Activated naive CD8-positive, alpha-beta T cell treated with anti-CD3 and anti-CD28 coated beads, Interleukin-2, amount 50 U/mL, for 16 hours (primary cell): ENCODE measurements at regions not wholly inside any gene's neighbourhood (a gene's known extent, or its start where the extent isn't known, plus 50 kb on each side); places are given as distances from the start of the nearest gene placed in this dataset.

Experiments
- DNase-seq: peaks from one replicate; pipeline ENCODE4 v3.0.0-alpha.2; 2020; ENCODE audit warnings: low read depth, low spot score

DNA sequence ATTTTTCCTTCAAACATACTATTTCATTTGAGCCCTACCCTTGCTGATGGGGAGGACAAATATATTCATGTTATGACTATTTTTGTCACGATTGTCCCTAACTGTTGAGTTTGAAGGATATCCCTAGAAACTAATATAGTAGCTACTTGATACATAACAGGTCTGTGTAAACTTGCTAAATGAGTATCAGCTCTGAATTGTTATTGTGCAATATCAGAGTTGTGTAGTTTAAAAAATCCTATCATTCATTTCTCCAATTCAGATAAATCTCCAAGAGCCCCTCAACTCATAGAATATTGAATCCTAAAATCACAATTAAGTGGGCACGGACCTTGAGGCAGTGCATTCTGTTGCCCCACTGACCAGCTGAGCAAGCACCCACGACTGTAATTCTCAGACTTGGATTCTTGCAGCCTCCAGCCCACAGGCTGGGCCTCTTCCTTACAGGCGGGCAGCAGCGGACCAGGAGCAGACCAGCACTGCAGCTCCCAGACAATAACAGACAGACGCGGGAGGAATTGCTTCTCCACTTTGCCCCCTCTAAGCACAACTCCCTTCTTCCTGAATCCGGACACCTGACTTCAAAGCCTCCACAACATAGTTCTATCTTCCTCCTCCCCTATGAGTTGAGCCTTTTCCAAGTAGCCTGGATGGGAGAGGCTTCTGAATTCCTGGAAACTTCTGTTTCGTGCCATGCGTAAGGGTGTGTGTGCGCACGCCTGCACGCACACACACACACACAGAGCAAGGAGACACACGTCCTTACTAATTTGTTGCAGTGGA lies 337.6 kb upstream of the ARGLU1 start:
- DNase-seq: no peak

DNA sequence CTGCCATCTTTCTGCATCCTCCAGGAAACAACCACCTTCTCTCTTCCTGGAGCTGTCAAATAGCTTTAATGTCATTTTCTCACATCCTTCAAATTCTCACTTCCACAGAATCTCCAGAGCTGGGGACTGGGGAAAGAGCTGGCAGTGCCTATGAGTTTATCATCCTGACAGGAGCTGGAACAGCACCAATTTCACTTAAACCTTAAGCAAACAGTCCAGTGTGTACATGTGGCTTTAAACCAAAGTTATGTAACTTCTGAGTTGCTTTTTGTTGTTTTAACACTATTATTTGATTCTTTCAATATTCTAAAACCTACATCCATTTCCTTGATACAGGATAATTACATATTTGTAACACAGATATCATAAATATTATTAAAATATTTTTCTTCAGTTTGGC lies 331.5 kb upstream of the ARGLU1 start:
- no peak for DNase-seq

DNA sequence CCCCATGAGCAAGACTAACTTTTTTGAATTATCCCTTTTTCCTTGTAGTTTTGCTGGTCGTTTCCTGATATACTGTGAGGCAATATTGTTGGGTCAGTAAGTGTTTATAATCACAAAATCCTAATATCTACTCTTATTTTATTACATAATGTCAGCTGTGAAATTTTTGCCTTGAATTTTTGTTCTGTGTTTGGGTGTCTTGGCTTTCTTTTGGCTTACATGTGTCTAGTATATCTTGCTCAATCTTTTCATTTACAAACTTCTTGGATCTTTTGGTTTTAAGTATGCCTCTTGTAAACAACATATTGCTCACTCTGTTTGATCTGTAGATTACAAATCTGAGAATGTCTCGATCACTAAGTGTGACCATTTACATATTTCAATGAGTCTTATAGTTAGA lies 330.3 kb upstream of the ARGLU1 start:
- DNase-seq: no peak

DNA sequence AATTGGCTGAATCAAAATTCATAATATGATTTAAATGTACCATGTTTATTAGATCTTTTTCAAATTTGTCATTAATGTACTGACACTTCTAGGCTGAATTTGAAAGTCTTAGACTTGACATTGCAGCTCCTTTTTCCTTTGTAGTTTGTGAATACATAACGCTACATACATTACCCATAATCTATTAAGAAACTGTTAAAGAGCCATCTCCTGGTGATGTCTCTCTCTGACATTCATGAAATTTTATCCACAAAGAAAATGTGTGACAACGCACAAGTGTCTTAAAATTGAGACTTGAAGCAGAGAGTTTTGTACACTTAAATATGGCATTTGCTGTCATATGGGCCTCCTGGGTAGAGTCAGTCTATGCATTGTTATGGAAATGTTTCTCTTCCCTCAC lies 320.2 kb upstream of the ARGLU1 start:
- DNase-seq: no peak

DNA sequence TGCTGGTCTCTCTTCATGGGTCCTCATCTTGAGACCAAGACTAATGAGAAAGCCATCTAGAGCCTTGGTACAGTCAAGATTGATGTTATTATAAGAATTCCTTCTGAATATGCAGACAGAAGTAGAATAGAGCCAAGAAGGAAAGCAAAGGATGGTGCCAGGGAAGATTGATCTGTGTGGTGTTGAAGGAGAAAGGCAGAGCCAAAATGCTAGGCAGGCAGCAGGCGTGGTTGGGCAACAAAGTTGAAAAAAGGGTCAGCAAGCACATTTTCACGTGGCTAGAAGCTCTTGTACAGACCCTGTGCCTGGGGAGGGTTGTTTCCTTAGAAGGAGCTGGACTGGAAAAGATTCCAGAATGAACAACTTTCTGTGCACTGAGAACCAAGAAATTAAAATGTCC lies 319.7 kb upstream of the ARGLU1 start:
- no peak for DNase-seq

DNA sequence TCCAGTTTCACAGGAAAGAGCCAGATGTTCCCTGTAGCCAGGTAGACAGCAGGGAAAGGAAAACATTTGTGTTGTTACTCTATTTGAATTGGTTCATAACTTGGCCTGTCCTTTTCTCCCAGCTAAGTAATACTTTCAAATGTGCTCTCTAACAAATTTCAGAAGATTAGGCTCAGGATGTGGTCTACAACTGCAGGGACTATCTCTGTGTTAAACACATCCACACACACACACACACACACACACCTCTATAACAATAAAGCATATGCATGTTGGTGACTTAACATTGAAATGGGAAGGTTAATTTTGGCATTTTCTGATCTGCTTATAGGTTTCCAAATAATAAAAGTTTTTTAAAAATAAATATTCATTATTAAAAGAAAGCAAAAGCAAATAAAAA lies 316.0 kb upstream of the ARGLU1 start:
- DNase-seq: no peak

DNA sequence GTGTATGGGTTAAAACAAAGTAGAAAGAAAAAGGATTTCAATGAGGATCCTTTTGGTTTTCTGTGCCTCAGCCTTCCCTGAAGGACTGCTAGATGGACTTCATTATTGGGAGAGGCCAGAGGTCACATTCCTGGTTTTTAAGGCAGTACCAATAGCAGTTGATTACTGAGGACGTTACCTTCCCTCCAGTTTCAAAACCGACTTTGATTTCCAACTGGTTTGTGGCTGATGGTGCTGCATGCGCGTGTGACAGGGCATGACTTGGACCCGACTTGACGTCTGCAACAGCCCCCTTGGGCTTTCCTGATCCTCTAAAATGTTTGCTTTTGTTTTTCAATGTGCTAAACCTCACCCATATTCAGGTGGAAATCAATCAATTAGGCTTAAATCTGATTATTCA lies 314.3 kb upstream of the ARGLU1 start:
- DNase-seq: no peak

DNA sequence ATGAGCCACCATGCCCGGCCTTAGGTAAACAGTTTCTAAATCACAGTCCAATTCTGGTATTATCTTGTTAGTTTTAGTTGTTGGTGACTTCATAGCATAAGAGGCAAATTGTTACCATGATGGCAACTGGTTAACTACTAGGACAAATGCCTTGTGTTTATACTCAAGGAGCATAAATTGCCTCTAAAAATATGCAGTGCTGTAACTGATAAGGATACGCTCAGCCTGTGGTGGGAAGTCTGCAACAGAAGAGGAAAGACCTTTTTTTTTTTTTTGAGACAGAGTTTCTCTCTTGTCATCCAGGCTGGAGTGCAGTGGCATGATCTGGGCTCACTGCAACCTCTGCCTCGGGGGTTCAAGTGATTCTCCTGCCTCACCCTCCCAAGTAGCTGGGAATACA lies 311.9 kb upstream of the ARGLU1 start:
- DNase-seq: no peak

DNA sequence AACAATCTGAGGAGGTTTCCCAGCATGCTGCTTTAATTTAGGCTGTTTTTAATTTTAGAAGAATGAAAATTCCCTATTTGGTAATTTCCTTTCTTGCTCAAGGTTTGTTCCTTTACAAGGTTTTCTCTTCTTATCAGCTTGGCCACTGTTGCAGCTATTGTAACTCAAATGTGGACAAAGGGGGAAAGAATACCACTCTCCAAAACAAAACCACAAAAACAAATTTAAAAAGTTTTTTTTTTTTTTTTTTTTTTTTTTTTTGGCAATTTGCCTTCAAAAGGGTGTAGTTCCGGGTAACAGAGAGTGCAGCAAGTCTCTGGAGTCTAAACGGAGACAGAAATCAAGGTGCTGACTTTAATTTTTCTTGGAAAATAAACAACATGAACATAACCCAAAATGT lies 306.4 kb upstream of the ARGLU1 start:
- DNase-seq: no peak

DNA sequence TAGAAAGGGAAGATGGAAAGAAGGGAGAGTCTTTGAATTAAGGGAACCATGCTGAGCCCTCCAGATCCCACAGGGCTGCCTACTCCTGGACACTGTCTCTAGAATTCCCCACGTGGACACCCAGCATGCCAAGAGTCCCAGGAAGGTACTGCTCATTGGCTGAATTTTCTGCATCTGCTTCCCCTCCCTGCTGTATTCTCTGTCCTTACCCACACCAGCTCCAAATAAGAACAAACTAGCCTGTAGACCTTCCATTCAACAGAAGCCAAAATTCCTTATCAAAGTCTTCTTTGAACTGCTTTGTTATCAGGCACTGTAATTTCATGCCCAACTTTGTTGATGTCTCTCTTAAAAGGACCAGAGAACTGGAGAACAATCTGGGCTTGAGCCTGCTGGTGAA lies 305.9 kb upstream of the ARGLU1 start:
- no peak for DNase-seq

DNA sequence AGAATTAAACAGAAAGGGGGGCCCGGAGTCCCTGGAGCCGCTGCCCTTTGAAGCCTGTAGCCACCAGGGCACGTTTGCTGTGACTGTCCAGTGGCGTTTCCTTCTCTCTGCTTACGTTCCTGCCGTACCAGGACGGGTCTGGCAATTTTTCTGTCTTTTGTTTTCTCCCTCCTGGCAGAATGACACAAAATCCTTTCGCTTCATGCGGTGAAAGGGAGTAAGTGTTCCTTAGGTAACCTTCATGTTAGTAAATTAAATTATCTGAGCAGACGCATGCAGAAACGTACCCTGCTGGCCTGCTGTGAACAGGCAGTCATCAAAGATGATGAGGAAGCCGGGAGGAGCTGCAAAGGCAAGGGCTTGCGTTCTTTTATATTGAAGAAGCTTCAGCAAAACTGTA lies 299.3 kb upstream of the ARGLU1 start:
- no peak for DNase-seq

DNA sequence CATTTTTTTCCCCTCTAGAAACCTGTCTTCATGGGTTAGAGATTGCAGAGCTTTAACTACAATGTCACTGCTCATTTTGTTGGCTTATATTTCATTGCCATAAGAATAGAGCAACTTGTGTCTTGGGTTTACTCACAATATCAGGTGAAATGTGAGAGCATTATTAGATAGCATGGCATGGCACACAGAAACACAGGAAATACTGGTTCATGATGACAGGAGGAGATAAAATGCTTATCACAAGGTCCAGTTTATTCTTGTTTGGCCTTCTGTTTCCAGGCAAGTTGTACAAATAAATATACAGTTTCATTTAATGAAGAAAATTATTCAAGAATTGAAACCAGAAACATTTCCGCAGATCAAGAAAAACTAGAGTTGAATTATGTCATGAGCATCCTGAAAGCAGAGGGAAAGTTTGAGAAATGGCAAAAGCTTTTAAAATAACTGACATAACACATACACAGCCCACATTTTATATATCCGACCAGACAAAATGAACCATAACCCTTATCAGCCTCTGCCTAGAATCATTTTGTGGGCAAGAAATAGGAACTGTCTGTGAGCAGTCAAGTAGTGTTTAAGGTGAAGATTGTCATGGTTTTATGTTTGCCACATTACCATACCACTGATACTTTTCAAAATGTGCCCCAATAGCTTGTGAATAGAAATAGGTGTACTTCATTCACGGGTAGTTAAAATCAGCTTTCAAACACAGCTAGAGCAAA lies 297.9 kb upstream of the ARGLU1 start:
- no peak for DNase-seq

DNA sequence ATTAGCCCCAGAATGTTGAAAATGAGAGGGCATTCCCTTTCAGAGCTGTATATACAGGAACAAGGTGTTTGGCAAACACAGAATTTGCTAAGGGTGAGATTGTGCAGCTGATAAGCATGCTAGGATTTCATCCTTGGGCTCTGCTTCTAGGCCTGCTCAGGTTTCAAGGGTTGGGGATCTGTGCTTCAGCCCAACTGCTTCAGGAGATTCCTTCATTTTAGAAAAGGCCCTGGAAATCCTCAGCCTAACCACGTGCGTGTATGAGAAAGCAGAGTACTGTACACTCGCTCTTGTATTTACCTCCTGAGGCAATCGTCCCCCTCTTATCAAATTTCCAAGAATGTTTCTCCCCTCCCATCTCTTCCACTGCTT lies 291.6 kb upstream of the ARGLU1 start:
- no peak for DNase-seq

DNA sequence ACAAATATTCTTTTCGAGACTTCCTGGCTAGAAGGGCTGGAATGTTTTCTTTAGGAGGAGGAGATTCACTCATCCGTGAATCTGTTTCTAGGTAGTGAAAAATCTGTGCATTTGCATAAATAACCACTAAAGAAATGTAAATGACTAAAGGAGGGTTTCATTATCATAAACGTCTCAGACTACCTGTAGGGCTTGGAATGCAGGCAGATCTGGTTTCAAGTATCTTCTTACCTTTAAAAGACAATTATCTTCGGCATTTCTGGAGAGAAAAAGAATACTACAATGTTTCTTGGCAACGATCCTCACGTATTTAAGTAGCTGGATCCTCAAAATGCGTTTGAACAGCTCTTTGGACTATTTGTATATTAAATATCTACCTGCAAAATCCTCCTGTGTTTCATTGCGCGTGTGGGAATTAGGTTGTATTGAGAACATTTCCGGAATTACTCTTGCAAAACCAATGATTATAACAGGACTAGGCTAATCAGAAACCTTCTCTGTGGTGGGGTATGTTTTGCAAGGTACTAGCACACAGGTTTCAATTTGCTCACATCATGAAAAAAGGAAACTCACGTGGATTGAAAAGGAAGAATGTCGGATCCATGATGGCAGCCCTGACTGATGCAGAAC lies 291.1 kb upstream of the ARGLU1 start:
- no peak for DNase-seq

DNA sequence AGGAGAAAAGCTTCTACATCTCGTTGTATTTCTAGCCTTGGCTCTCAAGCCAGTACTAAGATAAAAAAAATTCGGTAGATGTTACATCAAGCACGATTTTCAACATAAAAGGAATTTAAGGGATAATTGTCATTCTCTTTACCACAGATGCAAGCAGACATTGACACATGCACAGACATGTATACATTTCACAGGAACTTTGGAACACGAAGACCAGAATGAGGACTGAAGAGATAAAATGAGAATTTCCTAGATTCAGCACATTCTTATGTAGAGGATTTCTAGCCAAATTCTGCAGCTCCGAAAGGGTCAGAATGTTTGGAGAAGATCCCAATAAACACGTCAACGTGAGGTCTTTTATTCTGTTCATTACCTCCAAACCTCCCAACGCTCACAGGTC lies 284.5 kb upstream of the ARGLU1 start:
- DNase-seq: no peak

DNA sequence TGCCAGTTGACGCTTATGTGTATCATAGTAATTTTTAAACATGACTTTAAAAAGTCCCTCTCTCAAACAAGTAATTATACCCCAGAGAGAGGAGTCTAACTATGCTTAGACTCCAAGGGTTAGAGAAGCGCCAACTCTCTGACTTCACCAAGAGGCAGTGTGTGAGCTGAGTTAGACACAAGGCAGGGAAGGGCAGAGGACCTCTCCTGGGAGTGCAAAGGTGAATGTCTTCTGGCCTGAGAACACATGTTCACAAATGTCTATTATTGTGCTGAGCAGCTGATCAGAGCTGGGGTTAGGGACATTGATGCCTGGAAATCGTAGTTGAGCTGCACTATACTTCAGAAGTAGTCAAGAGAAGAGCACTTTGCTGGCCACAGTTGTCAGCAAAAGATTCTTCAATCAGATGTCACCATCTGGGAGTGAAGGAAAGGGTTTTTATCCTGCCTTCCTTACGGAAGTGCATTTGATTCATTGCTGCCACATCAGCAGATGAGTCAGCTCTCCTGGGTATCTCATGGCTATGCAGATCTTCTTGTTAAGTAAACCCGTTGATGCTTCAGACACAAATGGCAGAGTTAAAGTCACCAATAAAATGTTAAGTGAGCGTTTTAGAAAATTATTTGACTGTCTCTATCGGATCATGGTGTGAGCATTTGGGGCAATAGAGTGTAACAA lies 283.2 kb upstream of the ARGLU1 start:
- DNase-seq: no peak

DNA sequence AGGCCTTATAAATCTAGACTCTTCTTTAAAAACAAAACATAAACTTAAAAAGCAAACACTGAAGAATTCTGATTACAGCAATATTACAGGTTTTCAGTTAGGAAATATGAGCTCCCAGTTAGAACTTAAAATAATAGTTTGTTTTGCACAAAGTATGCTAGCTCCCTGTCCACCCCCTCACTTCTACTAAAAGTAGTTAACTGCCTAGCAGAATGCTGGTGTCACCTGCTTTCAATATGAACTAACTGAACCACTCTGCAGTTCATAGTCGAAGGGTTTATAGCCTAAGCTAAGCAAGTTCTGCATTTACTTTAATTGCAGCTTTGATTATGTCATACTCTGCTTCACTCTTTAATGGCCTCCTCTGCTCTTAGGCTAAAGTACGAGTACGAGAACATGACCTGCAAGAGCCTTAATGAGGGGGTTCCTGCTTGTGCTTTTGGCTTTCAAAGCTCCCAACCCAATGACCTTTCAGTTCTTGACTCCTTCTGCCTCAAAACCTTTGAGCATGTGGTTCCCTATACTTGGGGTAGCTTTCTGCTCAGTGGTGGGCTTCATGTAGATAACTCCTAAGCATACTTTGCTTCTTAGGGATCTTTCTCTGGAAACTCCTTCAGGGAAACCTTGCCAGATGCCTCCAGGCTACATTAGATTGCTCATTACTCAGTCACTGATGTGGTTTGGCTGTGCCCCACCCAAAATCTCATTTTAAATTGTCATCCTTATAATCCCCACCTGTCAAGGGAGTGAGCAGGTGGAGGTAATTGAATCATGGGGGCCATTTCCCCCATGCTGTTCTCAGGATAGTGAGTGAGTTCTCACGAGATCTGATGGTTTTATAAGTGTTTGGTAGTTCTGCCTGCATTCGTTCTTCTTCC lies 278.9 kb upstream of the ARGLU1 start:
- DNase-seq: no peak

DNA sequence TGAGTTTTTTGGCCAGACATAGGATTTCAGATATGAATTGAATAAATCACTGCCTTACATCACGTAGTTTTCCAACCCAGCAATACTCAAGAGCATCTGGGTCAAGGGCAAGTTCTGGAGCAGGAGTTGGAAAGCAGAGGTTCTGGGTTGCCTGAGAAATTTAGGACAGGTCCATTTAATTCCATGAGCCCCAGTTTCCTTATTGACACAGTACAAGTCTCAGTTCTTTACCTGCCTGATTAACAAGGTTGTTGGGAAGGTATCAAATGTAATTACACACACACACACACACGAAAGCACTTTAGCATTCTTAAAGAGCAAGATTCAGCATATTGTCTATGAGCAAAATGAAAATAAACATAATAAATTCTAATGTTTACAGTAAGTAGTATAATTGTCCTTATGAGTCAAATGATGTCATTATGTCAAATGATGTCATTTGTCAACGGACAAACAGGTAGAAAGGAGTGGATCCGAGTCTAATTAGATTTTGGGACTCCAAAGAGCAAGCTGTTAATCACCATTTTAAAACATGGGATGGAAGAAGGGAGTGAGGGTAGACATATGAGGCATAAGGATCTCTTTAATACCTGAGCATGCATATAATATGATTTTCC lies 268.4 kb upstream of the ARGLU1 start:
- DNase-seq: no peak

DNA sequence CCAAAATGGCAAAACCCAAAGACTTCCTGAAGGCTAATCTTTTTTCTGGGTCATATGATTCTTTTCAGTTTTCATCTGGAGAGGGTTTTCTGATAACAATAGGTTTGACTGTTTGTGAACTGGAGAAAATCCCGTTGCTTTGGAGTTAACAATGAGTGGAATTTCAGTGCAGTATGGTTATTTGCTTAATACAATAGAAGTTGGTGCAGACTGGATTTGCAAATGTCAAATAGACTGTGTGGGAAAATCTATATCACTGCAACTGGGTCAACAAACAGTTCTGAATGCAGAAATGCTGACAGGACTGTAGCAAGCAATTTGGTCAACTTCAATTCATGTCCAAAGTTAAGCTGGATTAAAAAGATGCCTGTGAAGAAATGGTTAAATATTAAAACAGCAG lies 267.5 kb upstream of the ARGLU1 start:
- no peak for DNase-seq

DNA sequence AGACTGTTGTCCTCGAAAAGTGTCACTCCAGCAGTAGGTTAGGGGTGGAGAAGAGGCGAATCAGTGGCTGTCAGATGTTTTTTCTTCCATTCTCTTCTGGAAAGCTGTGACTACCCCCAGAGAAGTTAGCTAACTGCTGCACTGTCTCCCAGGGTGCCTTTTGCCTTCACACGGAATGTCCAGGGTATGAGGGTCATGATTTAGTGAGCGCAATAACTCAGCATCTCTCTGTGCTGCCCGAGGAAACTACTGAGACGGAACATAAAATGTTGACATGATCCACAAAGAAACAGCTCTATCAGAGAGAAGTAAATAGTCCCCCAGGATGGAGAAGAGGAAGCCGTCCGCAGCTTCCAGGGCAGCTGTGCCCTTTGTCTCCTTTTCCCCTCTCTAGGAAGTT lies 254.0 kb upstream of the ARGLU1 start:
- no peak for DNase-seq
